ENCODE measurements at regions not wholly inside any gene's neighbourhood (a gene's known extent, or its start where the extent isn't known, plus 50 kb on each side); places are given as distances from the start of the nearest gene placed in this dataset.

DNA sequence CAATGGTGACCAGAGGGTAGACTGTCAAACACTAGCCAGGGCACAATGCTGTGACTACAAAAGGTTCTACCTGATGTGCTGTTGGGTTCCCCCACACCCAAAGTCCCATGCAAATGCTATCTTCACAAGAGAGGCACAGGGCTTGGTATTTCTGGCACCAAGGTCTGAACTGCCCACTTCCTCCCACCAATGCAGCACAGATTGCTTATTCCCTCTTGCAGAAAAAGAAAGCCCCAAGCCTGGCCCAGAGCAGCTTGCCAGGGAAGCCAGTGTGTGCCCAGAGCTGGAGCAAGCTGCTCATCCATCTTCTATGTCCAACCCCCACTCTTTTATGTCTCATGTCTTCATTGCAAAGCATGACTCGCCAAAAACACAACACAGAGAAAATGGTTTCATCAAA, 149.4 kb upstream of the CAMK1G start:
- TF ChIP-seq, protein P1, sequence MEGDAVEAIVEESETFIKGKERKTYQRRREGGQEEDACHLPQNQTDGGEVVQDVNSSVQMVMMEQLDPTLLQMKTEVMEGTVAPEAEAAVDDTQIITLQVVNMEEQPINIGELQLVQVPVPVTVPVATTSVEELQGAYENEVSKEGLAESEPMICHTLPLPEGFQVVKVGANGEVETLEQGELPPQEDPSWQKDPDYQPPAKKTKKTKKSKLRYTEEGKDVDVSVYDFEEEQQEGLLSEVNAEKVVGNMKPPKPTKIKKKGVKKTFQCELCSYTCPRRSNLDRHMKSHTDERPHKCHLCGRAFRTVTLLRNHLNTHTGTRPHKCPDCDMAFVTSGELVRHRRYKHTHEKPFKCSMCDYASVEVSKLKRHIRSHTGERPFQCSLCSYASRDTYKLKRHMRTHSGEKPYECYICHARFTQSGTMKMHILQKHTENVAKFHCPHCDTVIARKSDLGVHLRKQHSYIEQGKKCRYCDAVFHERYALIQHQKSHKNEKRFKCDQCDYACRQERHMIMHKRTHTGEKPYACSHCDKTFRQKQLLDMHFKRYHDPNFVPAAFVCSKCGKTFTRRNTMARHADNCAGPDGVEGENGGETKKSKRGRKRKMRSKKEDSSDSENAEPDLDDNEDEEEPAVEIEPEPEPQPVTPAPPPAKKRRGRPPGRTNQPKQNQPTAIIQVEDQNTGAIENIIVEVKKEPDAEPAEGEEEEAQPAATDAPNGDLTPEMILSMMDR (conservative IDR thresholded peaks at IDR 0.05; ENCODE audit: low read depth in 2 of 2): no peak
- TF ChIP-seq, protein P2, sequence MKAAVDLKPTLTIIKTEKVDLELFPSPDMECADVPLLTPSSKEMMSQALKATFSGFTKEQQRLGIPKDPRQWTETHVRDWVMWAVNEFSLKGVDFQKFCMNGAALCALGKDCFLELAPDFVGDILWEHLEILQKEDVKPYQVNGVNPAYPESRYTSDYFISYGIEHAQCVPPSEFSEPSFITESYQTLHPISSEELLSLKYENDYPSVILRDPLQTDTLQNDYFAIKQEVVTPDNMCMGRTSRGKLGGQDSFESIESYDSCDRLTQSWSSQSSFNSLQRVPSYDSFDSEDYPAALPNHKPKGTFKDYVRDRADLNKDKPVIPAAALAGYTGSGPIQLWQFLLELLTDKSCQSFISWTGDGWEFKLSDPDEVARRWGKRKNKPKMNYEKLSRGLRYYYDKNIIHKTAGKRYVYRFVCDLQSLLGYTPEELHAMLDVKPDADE (IDR thresholded peaks at IDR 0.05): no peak
- TF ChIP-seq EZH2 (IDR thresholded peaks at IDR 0.05; ENCODE audit: low read depth, unreplicated experiment) (no peak), CREB1 (CRISPR knock-in tag; IDR thresholded peaks at IDR 0.05; ENCODE audit: low read depth) (no peak), EZH2phosphoT487 (IDR thresholded peaks at IDR 0.05; ENCODE audit: unreplicated experiment) (no peak), POLR2AphosphoS5 (IDR thresholded peaks at IDR 0.05; ENCODE audit: low read depth) (no peak), JUNB (IDR thresholded peaks at IDR 0.05; ENCODE audit: unreplicated experiment) (no peak)
- TF ChIP-seq, protein P3, sequence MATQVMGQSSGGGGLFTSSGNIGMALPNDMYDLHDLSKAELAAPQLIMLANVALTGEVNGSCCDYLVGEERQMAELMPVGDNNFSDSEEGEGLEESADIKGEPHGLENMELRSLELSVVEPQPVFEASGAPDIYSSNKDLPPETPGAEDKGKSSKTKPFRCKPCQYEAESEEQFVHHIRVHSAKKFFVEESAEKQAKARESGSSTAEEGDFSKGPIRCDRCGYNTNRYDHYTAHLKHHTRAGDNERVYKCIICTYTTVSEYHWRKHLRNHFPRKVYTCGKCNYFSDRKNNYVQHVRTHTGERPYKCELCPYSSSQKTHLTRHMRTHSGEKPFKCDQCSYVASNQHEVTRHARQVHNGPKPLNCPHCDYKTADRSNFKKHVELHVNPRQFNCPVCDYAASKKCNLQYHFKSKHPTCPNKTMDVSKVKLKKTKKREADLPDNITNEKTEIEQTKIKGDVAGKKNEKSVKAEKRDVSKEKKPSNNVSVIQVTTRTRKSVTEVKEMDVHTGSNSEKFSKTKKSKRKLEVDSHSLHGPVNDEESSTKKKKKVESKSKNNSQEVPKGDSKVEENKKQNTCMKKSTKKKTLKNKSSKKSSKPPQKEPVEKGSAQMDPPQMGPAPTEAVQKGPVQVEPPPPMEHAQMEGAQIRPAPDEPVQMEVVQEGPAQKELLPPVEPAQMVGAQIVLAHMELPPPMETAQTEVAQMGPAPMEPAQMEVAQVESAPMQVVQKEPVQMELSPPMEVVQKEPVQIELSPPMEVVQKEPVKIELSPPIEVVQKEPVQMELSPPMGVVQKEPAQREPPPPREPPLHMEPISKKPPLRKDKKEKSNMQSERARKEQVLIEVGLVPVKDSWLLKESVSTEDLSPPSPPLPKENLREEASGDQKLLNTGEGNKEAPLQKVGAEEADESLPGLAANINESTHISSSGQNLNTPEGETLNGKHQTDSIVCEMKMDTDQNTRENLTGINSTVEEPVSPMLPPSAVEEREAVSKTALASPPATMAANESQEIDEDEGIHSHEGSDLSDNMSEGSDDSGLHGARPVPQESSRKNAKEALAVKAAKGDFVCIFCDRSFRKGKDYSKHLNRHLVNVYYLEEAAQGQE (IDR thresholded peaks at IDR 0.05; ENCODE audit: unreplicated experiment): no peak

All from GM23338 (cell line).